ENCODE measurements at regions not wholly inside any gene's neighbourhood (a gene's known extent, or its start where the extent isn't known, plus 50 kb on each side); places are given as distances from the start of the nearest gene placed in this dataset.

GRCh38 chr3:101099791-101100190 is 106.6 kb upstream of the ABI3BP start:
- Histone ChIP-seq H3K27ac (ENCODE audit: low read depth, low read length) (no peak overlapping the region), H3K4me1 (ENCODE audit: control insufficient read depth in 3 of 3, insufficient read depth in 3 of 3, low read length in 3 of 3) (no peaks in the 10 kb centered on the region), H3K27me3 (ENCODE audit: control insufficient read depth in 3 of 3, insufficient read depth in 3 of 3, low read length in 3 of 3) (no peaks in the 10 kb centered on the region), H3K4me3 (ENCODE audit: low read length in 3 of 3) (no peak overlapping the region), H3K36me3 (ENCODE audit: control insufficient read depth in 3 of 3, insufficient read depth in 3 of 3, low read length in 3 of 3) (no peaks in the 10 kb centered on the region), H3K9ac (ENCODE audit: low read depth in 1 of 3, low read length in 3 of 3) (no peak overlapping the region), H3K9me3 (ENCODE audit: control insufficient read depth in 3 of 3, low read length in 3 of 3) (no peaks in the 10 kb centered on the region)

GRCh38 chr3:101096444-101096843 is 103.2 kb upstream of the ABI3BP start:
- Histone ChIP-seq H3K36me3 (ENCODE audit: control insufficient read depth in 3 of 3, insufficient read depth in 3 of 3, low read length in 3 of 3) (no peaks in the 10 kb centered on the region), H3K9ac (ENCODE audit: low read depth in 1 of 3, low read length in 3 of 3) (no peak overlapping the region), H3K4me1 (ENCODE audit: control insufficient read depth in 3 of 3, insufficient read depth in 3 of 3, low read length in 3 of 3) (no peaks in the 10 kb centered on the region), H3K4me3 (ENCODE audit: low read length in 3 of 3) (no peak overlapping the region), H3K27ac (ENCODE audit: low read depth, low read length) (no peak overlapping the region), H3K27me3 (ENCODE audit: control insufficient read depth in 3 of 3, insufficient read depth in 3 of 3, low read length in 3 of 3) (no peaks in the 10 kb centered on the region), H3K9me3 (ENCODE audit: control insufficient read depth in 3 of 3, low read length in 3 of 3) (no peaks in the 10 kb centered on the region)

- Histone ChIP-seq H3K4me3 (ENCODE audit: low read length in 3 of 3) (no peak overlapping the region), H3K27me3 (ENCODE audit: control insufficient read depth in 3 of 3, insufficient read depth in 3 of 3, low read length in 3 of 3) (no peaks in the 10 kb centered on the region), H3K27ac (ENCODE audit: low read depth, low read length) (no peak overlapping the region), H3K9ac (ENCODE audit: low read depth in 1 of 3, low read length in 3 of 3) (no peak overlapping the region), H3K9me3 (ENCODE audit: control insufficient read depth in 3 of 3, low read length in 3 of 3) (no peaks in the 10 kb centered on the region), H3K4me1 (ENCODE audit: control insufficient read depth in 3 of 3, insufficient read depth in 3 of 3, low read length in 3 of 3) (no peaks in the 10 kb centered on the region), H3K36me3 (ENCODE audit: control insufficient read depth in 3 of 3, insufficient read depth in 3 of 3, low read length in 3 of 3) (no peaks in the 10 kb centered on the region)
Observed at GRCh38 chr3:101095693-101096430, 102.6 kb upstream of the ABI3BP start.

GRCh38 chr3:101091489-101091888 is 98.3 kb upstream of the ABI3BP start:
- no peaks in the 10 kb centered on the region for H3K36me3 ChIP-seq (ENCODE audit: control insufficient read depth in 3 of 3, insufficient read depth in 3 of 3, low read length in 3 of 3)
- no peak overlapping the region for H3K9ac ChIP-seq (ENCODE audit: low read depth in 1 of 3, low read length in 3 of 3)
- H3K4me3 ChIP-seq (ENCODE audit: low read length in 3 of 3), result no peak overlapping the region
- no peaks in the 10 kb centered on the region for H3K9me3 ChIP-seq (ENCODE audit: control insufficient read depth in 3 of 3, low read length in 3 of 3)
- H3K4me1 ChIP-seq (ENCODE audit: control insufficient read depth in 3 of 3, insufficient read depth in 3 of 3, low read length in 3 of 3), result no peaks in the 10 kb centered on the region
- H3K27me3 ChIP-seq (ENCODE audit: control insufficient read depth in 3 of 3, insufficient read depth in 3 of 3, low read length in 3 of 3), result no peaks in the 10 kb centered on the region
- no peak overlapping the region for H3K27ac ChIP-seq (ENCODE audit: low read depth, low read length)

- H3K36me3 ChIP-seq (ENCODE audit: control insufficient read depth in 3 of 3, insufficient read depth in 3 of 3, low read length in 3 of 3), result no peaks in the 10 kb centered on the region
- no peak overlapping the region for H3K4me3 ChIP-seq (ENCODE audit: low read length in 3 of 3)
- no peaks in the 10 kb centered on the region for H3K9me3 ChIP-seq (ENCODE audit: control insufficient read depth in 3 of 3, low read length in 3 of 3)
- H3K27me3 ChIP-seq (ENCODE audit: control insufficient read depth in 3 of 3, insufficient read depth in 3 of 3, low read length in 3 of 3), result no peaks in the 10 kb centered on the region
- no peaks in the 10 kb centered on the region for H3K4me1 ChIP-seq (ENCODE audit: control insufficient read depth in 3 of 3, insufficient read depth in 3 of 3, low read length in 3 of 3)
- H3K9ac ChIP-seq (ENCODE audit: low read depth in 1 of 3, low read length in 3 of 3), result no peak overlapping the region
- no peak overlapping the region for H3K27ac ChIP-seq (ENCODE audit: low read depth, low read length)
Observed at GRCh38 chr3:101085752-101086151, 92.5 kb upstream of the ABI3BP start.

- no peaks in the 10 kb centered on the region for H3K36me3 ChIP-seq (ENCODE audit: control insufficient read depth in 3 of 3, insufficient read depth in 3 of 3, low read length in 3 of 3)
- no peak overlapping the region for H3K9ac ChIP-seq (ENCODE audit: low read depth in 1 of 3, low read length in 3 of 3)
- H3K9me3 ChIP-seq (ENCODE audit: control insufficient read depth in 3 of 3, low read length in 3 of 3), result no peaks in the 10 kb centered on the region
- no peaks in the 10 kb centered on the region for H3K4me1 ChIP-seq (ENCODE audit: control insufficient read depth in 3 of 3, insufficient read depth in 3 of 3, low read length in 3 of 3)
- no peaks in the 10 kb centered on the region for H3K27me3 ChIP-seq (ENCODE audit: control insufficient read depth in 3 of 3, insufficient read depth in 3 of 3, low read length in 3 of 3)
- no peak overlapping the region for H3K4me3 ChIP-seq (ENCODE audit: low read length in 3 of 3)
- H3K27ac ChIP-seq (ENCODE audit: low read depth, low read length), result no peak overlapping the region
Observed at GRCh38 chr3:101084404-101084803, 91.2 kb upstream of the ABI3BP start.

- Histone ChIP-seq H3K4me1 (ENCODE audit: control insufficient read depth in 3 of 3, insufficient read depth in 3 of 3, low read length in 3 of 3) (no peaks in the 10 kb centered on the region), H3K9me3 (ENCODE audit: control insufficient read depth in 3 of 3, low read length in 3 of 3) (peaks cover 0 to 2% (median 0%) of the 10 kb centered on the region in 3 donors), H3K9ac (ENCODE audit: low read depth in 1 of 3, low read length in 3 of 3) (no peak overlapping the region), H3K36me3 (ENCODE audit: control insufficient read depth in 3 of 3, insufficient read depth in 3 of 3, low read length in 3 of 3) (no peaks in the 10 kb centered on the region), H3K27ac (ENCODE audit: low read depth, low read length) (no peak overlapping the region), H3K4me3 (ENCODE audit: low read length in 3 of 3) (no peak overlapping the region), H3K27me3 (ENCODE audit: control insufficient read depth in 3 of 3, insufficient read depth in 3 of 3, low read length in 3 of 3) (no peaks in the 10 kb centered on the region)
Observed at GRCh38 chr3:101081999-101082398, 88.8 kb upstream of the ABI3BP start.

GRCh38 chr3:101081446-101081845 is 88.2 kb upstream of the ABI3BP start:
- H3K9me3 ChIP-seq (ENCODE audit: control insufficient read depth in 3 of 3, low read length in 3 of 3), result peaks cover 0 to 2% (median 0%) of the 10 kb centered on the region in 3 donors
- no peak overlapping the region for H3K27ac ChIP-seq (ENCODE audit: low read depth, low read length)
- H3K9ac ChIP-seq (ENCODE audit: low read depth in 1 of 3, low read length in 3 of 3), result no peak overlapping the region
- no peak overlapping the region for H3K4me3 ChIP-seq (ENCODE audit: low read length in 3 of 3)
- H3K36me3 ChIP-seq (ENCODE audit: control insufficient read depth in 3 of 3, insufficient read depth in 3 of 3, low read length in 3 of 3), result no peaks in the 10 kb centered on the region
- H3K27me3 ChIP-seq (ENCODE audit: control insufficient read depth in 3 of 3, insufficient read depth in 3 of 3, low read length in 3 of 3), result no peaks in the 10 kb centered on the region
- H3K4me1 ChIP-seq (ENCODE audit: control insufficient read depth in 3 of 3, insufficient read depth in 3 of 3, low read length in 3 of 3), result no peaks in the 10 kb centered on the region

GRCh38 chr3:101077361-101078011 is 84.3 kb upstream of the ABI3BP start:
- no peaks in the 10 kb centered on the region for H3K4me1 ChIP-seq (ENCODE audit: control insufficient read depth in 3 of 3, insufficient read depth in 3 of 3, low read length in 3 of 3)
- no peaks in the 10 kb centered on the region for H3K27me3 ChIP-seq (ENCODE audit: control insufficient read depth in 3 of 3, insufficient read depth in 3 of 3, low read length in 3 of 3)
- H3K36me3 ChIP-seq (ENCODE audit: control insufficient read depth in 3 of 3, insufficient read depth in 3 of 3, low read length in 3 of 3), result no peaks in the 10 kb centered on the region
- H3K4me3 ChIP-seq (ENCODE audit: low read length in 3 of 3), result no peak overlapping the region
- H3K9me3 ChIP-seq (ENCODE audit: control insufficient read depth in 3 of 3, low read length in 3 of 3), result peaks cover 0 to 2% (median 0%) of the 10 kb centered on the region in 3 donors
- no peak overlapping the region for H3K27ac ChIP-seq (ENCODE audit: low read depth, low read length)
- no peak overlapping the region for H3K9ac ChIP-seq (ENCODE audit: low read depth in 1 of 3, low read length in 3 of 3)

- Histone ChIP-seq H3K4me3 (ENCODE audit: low read length in 3 of 3) (no peak overlapping the region), H3K27ac (ENCODE audit: low read depth, low read length) (no peak overlapping the region), H3K36me3 (ENCODE audit: control insufficient read depth in 3 of 3, insufficient read depth in 3 of 3, low read length in 3 of 3) (no peaks in the 10 kb centered on the region), H3K9ac (ENCODE audit: low read depth in 1 of 3, low read length in 3 of 3) (no peak overlapping the region), H3K9me3 (ENCODE audit: control insufficient read depth in 3 of 3, low read length in 3 of 3) (peaks cover 0 to 2% (median 0%) of the 10 kb centered on the region in 3 donors), H3K4me1 (ENCODE audit: control insufficient read depth in 3 of 3, insufficient read depth in 3 of 3, low read length in 3 of 3) (no peaks in the 10 kb centered on the region), H3K27me3 (ENCODE audit: control insufficient read depth in 3 of 3, insufficient read depth in 3 of 3, low read length in 3 of 3) (no peaks in the 10 kb centered on the region)
Observed at GRCh38 chr3:101074518-101074917, 81.3 kb upstream of the ABI3BP start.
